MCF 10A (cell line): ENCODE measurements at regions not wholly inside any gene's neighbourhood (a gene's known extent, or its start where the extent isn't known, plus 50 kb on each side); places are given as distances from the start of the nearest gene placed in this dataset.

Experiments used
- BruUV-seq: library from RNA; stranded (reverse); fragments of 400-500 nt; replicated peaks from 2 replicates; lab custom pipeline; 2021; lab: Mats Ljungman, UMichigan
- CTCF ChIA-PET: fragments of 300-600 bp; sonication (Branson Sonifier 250); formaldehyde crosslinking; extraction: SDS; loops from one replicate; lab custom pipeline; 2021; ENCODE audit warnings: antibody characterized with exemption, inconsistent platforms; lab: Yijun Ruan, JAX
- POLR2A ChIA-PET: fragments of 300-600, 350-650 bp; sonication (Branson Sonifier 250); formaldehyde crosslinking; extraction: SDS; loops from one replicate; lab custom pipeline; 2020; ENCODE audit warnings: antibody characterized with exemption, inconsistent platforms; lab: Yijun Ruan, JAX
- DNase-seq: peaks from one replicate; pipeline ENCODE4 v3.0.0-alpha.2; 2018; ENCODE audit not compliant: unreplicated experiment
- H3K27ac Mint-ChIP-seq: one replicate; pipeline ENCODE4 v1.8.0; 2022; ENCODE audit warnings: mild to moderate bottlenecking, low read depth, mixed read lengths; ENCODE audit not compliant: unreplicated experiment
- H3K27me3 Mint-ChIP-seq: one replicate; pipeline ENCODE4 v1.8.0; 2022; ENCODE audit warnings: mixed read lengths; ENCODE audit not compliant: insufficient read depth, unreplicated experiment
- H3K36me3 Mint-ChIP-seq: one replicate; pipeline ENCODE4 v1.8.0; 2022; ENCODE audit warnings: mild to moderate bottlenecking, moderate library complexity, mixed read lengths; ENCODE audit not compliant: insufficient read depth, unreplicated experiment
- H3K4me1 Mint-ChIP-seq: one replicate; pipeline ENCODE4 v1.8.0; 2022; ENCODE audit warnings: mixed read lengths; ENCODE audit not compliant: insufficient read depth, unreplicated experiment
- H3K4me3 Mint-ChIP-seq: one replicate; pipeline ENCODE4 v1.8.0; 2022; ENCODE audit warnings: mild to moderate bottlenecking, moderate library complexity, mixed read lengths; ENCODE audit not compliant: unreplicated experiment
- H3K9me3 Mint-ChIP-seq: one replicate; pipeline ENCODE4 v1.8.0; 2022; ENCODE audit warnings: mixed read lengths; ENCODE audit not compliant: unreplicated experiment
- CTCF ChIP-seq: fragments of 200-600 bp; IDR thresholded peaks from one replicate; pipeline ENCODE4 v1.8.0; 2022; ENCODE audit warnings: antibody characterized with exemption, mild to moderate bottlenecking; ENCODE audit not compliant: unreplicated experiment
- intact Hi-C: fragments of 100-400 bp; cut with micrococcal nuclease; formaldehyde crosslinking; loops from 2 replicates; pipeline ENCODE4 v1.14.1; 2022

DNA sequence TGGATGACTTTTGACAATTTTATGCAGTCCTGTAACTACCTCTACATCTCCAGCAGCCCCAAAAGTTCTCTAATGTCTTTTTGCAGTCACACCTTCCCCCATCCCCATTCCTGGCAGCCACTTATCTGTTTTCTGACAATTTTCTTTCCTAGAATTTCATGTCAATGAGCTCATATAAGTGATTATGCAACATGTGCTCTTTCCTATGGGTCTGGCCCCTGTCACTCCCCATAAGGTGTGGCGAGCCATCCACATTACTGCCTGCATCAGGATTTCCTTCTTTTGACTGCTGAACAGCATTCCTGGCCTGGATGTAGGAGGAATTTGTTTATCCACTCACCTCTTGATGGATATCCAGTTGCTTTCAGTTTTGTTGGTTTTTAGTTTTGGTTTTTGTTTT is 146.7 kb upstream of the MGMT start:
- POLR2A ChIA-PET = interaction anchor here (0.7 to 1.9 kb wide), 2 partner anchors 10 to 46 kb away, joined by 3 to 7 read pairs; no protein-coding TSS in a partner anchor

GRCh38 chr10:129321727-129322126 is 145.3 kb upstream of the MGMT start:
- no peaks in the 10 kb centered on the region for H3K9me3 Mint-ChIP-seq
- no peaks in the 10 kb centered on the region for H3K36me3 Mint-ChIP-seq
- ChIA-PET POLR2A (no interaction called here), CTCF (no interaction called here)
- BruUV-seq = no TSS peak
- peaks cover 6% of the 10 kb centered on the region for H3K4me1 Mint-ChIP-seq
- no peaks in the 10 kb centered on the region for H3K27me3 Mint-ChIP-seq
- intact Hi-C loops = loop anchor here (10.0 kb wide), 1 partner anchor 127 kb away; no protein-coding TSS in a partner anchor
- DNase-seq = no peak
- H3K27ac Mint-ChIP-seq = no peak overlapping the region
- TF ChIP-seq CTCF = no peak
- no peak overlapping the region for H3K4me3 Mint-ChIP-seq

More for the DNA sequence above, 146.7 kb upstream of the MGMT start:
- Mint-ChIP-seq H3K27me3 (no peaks in the 10 kb centered on the region), H3K36me3 (no peaks in the 10 kb centered on the region), H3K4me3 (no peak overlapping the region), H3K9me3 (peaks cover 1% of the 10 kb centered on the region), H3K4me1 (peaks cover 6% of the 10 kb centered on the region), H3K27ac (peak overlapping the region; percentile 11)
- DNase-seq = peak; percentile 26
- CTCF ChIA-PET = no interaction called here
- intact Hi-C loops = loop anchor here (10.0 kb wide), 1 partner anchor 126 kb away; no protein-coding TSS in a partner anchor
- no peak for TF ChIP-seq CTCF
- no TSS peak for BruUV-seq

DNA sequence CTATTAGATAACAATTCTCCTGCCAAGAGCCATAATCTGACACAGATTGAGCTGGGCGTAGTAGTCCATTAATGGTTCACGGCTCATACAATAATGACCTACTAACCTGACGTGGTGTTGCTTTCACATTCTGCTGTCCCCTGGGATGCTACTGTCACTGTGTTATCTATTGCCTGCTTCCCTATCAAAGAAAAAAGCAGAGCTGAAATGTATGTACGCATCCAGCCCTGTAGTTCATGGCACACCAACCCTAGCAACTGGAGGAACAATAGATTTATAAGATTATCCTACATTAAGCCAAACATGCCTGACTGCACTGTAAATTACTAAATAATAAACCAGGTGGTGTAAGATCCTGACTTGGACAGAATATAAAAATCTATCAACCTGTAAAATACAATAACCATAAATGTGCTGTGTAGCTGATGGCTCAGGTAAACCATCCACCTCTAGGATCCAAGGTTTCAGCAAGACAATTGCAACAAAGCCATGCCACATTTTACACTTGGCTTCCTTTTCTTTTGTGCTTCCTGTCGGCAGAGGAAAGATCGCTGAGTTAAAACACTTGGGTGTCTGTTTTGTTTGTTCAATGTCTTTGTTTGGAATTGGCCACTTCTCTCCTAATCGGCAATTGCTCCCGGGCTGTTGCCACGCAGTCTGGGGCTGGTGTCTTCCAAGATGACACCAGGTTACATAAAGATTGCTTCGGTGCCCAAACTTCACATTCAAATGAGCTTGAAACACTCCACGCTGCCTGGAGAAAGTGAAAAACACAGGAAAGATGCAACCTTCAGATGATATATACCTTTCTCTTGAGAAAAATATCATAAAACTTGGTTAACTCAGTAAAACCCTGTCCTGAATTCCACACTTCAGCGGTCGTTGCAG is 143.9 kb upstream of the MGMT start:
- CTCF ChIA-PET = interaction anchor here (0.7 to 0.9 kb wide), 2 partner anchors 31 to 291 kb away, joined by 3 read pairs; no protein-coding TSS in a partner anchor
- no TSS peak for BruUV-seq
- Mint-ChIP-seq H3K4me3 (no peak overlapping the region), H3K4me1 (peaks cover 11% of the 10 kb centered on the region), H3K36me3 (no peaks in the 10 kb centered on the region), H3K27ac (no peak overlapping the region), H3K27me3 (no peaks in the 10 kb centered on the region), H3K9me3 (no peaks in the 10 kb centered on the region)
- POLR2A ChIA-PET = no interaction called here
- TF ChIP-seq CTCF = no peak
- no peak for DNase-seq
- intact Hi-C loops = loop anchor here (10.0 kb wide), 1 partner anchor 128 kb away; no protein-coding TSS in a partner anchor

DNA sequence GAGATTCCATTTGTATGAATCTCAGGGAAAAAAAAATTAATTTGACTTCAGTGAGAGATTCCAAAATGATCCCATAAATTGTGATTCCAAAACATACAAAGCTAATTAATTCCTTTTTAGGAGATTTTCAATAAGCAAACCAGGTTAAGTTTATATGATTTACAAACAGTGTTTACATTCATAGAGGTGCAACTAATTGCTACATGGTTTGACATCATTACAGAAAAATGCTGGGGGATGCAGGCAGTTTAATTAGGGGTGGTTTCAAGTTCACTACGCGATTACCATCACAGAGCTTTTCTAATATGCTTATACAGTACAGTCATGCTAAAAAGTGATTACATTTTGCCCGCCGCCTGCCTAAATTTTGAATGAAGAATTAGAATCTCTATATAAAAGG is 143.2 kb upstream of the MGMT start:
- Mint-ChIP-seq H3K4me3 (no peak overlapping the region), H3K36me3 (no peaks in the 10 kb centered on the region), H3K4me1 (peaks cover 17% of the 10 kb centered on the region), H3K9me3 (no peaks in the 10 kb centered on the region), H3K27me3 (no peaks in the 10 kb centered on the region), H3K27ac (no peak overlapping the region)
- TF ChIP-seq CTCF = no peak
- DNase-seq = no peak
- ChIA-PET CTCF (interaction anchor here (0.7 to 0.9 kb wide), 2 partner anchors 30 to 292 kb away, joined by 3 read pairs; no protein-coding TSS in a partner anchor), POLR2A (no interaction called here)
- no TSS peak for BruUV-seq
- intact Hi-C loops = loop anchor here (10.0 kb wide), 1 partner anchor 129 kb away; no protein-coding TSS in a partner anchor
